Fibroblast of peridontal ligament (primary cell): ENCODE measurements at regions not wholly inside any gene's neighbourhood (a gene's known extent, or its start where the extent isn't known, plus 50 kb on each side); places are given as distances from the start of the nearest gene placed in this dataset.

ENCODE experiments used
- DNase-seq: peaks from one replicate; pipeline ENCODE4 v3.0.0-alpha.2; 2010; ENCODE audit errors: extremely low read depth

DNA sequence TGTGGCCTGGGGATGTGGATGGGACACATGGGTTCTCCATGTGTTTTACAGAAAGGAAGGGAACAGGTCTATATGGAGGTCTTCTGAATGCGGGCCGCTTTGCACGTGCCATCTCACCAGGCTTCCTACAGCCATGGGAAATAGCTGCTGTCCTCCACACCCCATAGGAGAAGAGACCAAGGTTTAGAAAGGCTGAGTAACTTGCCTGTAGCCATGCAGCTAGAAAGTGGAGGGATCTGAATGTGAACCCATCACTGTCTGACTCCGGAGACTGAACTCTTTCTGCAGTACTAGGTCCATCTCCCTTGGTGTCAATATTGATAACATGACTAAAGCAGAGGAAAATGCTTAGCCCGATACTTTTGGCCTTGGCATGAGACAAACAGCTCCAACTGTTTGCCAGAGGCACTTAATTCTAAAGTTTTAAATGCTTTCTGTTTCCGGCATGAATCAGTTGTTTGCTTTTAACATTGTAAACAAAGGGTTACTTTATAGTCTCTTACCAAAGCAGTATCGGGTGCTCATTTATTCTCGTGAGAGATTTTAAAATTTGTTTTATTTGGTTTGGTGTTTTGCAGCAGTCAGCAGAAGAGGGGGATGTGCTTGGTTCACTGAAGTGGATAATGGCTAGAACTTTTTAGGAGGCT lies 64.8 kb upstream of the LOXL4 start:
- peak; percentile 40 for DNase-seq

DNA sequence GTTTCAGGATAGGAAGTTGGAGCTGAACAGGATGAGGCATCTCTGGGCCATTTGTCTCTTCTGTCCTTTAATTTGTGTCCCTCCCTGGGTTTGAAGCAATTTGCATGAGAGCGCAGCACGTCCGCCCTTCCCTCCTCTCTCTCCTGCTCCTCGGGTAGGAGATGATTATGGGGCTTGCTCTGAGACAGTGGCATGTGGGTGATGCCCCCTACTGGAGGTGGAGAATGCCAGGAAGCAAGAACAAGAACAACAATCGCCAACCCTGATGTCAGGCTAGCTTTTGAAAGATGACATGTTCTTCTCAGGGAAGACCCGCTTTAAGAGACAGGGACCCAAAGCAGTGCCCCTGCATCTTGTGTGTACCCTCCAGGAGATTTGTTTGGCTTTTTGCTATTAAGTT lies 63.9 kb upstream of the LOXL4 start:
- DNase-seq, result no peak

DNA sequence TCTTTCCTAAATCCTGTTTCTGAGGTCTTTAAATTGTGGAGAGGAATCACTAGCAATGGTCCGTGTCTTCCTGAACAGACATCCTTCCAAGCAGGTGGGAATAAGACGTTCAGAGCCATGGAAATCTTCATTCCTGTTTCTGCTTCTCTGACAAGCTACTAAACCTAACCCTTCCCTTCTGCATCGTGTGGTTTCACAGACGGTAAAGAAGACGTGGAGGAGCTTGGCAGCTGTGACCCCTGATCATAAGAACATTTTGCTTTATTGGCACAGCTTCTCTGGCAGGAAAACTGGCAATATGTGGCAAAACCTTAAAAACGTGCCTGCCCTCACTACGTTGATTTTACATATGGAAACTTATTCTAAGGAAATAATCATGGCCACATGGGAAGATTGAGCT lies 63.0 kb upstream of the LOXL4 start:
- DNase-seq, result no peak

DNA sequence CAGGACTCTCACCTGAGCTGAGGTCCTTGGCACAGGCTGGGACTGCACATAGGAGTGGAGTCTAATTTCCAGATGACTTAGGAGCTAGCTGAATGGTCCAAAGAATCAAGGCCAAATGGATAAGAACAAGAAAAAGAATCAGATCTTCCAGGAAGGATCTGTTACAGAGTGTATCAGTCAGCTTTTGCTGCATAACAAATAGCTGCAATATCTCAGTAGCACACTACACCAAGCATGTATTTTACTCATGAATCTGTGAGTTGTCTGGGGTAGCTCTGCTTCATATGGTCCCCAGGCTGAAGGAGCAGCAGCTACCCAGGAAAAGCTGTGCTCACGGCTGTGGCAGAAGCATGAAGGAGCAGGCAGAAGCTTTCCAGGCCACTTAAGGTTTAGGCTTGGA lies 60.6 kb upstream of the LOXL4 start:
- no peak for DNase-seq

DNA sequence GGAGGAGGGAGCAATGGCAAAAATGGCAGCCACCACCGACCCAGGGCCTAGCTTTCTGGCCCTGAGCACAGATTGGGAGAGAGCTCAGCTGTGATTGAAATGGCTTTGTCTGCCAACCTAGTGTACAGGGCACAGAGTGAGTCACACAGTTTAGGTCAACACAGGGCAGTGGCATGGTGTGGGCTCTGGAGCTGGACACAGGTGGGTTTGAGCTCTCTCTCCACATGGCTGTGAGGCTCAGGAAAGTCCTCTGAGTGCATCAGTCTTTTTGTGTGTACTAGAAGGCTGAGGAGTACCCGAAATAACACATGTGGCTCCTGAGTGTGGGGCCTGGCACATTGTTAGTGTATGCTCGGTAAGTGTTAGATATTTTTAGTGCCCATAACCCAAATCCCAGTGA lies 60.2 kb upstream of the LOXL4 start:
- no peak for DNase-seq

DNA sequence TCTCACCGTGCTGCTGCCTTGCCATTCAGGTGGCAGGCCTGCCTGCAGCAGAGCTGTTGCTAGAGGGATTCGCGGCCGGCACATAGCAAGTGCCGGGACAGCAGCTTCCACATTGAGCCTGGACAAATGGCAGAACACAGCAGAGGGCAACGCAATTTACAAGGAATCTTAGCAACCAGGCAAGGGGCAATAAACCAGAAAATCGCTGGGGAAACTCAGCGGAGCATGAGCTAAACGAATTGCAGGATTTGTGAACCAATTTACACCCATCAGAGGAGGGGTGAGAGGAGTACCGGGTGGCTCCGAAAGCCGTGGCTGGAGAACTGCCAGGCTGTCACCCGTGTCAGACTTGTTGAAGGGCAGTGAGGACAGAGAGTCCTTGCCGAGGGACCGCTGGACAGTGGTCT lies 58.6 kb upstream of the LOXL4 start:
- no peak for DNase-seq

DNA sequence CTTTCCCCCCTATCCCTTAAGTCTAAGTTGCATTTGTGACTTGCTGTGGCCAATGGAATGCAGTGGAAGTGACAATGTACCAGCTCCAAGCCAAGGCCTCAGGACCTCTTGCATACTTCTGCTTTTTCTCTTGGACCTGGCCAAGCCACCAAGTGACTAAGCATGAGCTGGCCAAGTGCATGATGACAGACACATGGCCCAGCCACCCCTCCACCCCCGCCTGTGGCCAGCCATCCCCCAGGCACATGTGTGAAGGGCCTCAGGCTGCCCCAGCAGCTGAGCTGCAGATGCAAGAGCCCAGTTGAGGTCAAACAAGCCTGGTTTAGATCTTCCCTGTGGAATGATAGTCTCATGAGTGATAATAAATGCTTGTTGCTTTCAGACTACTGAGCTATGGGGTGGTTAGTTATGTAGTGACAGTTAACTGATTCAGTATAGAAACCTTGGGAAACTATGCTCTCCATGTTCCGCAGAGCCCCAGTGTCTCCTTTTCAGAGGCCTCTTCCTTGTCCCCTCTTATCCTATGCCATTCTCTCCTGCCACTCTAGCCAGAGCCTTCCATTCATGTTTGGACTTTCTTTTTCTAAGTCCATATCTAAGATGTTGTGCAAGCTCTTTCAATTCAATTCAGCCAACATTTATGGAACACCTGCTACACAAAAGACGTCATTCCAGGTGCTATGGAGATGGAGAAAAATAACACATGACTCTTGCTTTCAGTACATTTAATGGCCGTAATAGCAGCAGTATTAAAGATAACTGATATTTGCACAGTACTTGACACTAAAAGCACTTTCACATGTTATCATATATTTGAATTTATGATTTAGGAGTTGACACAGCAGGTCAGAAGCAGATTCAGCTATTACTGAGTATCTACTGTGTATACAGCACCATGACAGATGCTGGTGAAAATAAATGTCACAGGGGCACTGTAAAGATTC lies 55.5 kb upstream of the LOXL4 start:
- DNase-seq, result peak; percentile 88

DNA sequence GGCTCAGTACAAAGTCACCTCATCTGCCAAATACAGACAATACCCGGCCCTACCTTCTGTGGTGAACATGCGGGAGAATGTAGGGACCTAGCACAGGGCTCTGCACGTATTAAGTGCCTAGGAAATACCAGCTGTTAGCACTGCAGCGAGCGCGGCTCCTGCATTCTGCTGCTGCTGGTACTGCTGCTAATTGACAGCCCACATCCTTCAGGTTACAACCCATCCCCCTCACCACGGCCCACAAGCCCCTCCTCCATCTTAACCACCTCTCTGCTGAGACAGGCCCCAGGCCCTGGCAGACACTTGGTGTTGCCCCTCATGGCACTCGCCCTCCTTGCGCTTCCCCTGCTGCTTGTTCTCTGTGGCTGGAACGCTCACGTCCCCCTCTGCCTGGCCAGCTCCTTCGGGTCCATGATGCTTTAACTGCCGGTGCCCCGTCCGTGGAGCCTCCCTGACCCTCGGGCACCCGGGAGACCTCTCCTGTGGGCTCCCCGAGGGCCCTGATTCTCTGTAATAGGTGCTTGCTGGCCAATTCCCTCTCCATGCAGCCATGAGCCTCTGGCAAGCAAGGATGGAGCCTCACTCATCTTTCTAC lies 53.3 kb upstream of the LOXL4 start:
- DNase-seq, result no peak

DNA sequence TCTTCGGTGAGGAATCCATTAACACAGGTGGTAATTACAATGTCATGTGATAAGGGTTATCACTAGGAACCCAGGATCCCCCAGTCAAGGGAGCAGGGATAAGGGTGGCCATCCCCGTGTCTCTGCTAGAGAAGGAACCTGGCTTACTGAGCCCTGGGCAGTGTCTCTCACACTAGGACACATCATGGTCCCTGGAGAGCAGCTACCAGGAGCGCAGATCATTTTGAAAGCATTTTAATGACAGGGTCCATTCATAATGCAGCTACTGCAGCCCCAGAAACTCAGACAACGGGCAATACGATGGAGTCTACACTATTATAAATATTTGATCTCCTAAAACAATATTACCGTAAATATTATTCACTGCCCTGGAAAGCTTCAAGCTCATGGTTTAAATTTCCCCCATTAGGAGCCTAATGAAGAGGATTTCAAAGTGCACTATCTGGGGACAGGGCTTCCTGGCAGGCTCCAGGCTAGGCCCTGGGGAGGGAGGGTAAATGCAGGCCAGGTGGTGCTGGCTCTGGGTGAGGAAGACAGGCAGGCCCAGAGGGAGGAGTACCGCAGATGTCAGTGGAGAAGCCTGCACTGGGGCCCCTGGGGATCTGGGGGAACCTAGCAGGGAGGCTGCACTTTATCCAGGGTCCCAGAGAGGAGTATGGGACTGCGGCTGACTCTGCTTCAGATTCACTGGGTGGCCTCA lies 52.6 kb upstream of the LOXL4 start:
- DNase-seq, result no peak

DNA sequence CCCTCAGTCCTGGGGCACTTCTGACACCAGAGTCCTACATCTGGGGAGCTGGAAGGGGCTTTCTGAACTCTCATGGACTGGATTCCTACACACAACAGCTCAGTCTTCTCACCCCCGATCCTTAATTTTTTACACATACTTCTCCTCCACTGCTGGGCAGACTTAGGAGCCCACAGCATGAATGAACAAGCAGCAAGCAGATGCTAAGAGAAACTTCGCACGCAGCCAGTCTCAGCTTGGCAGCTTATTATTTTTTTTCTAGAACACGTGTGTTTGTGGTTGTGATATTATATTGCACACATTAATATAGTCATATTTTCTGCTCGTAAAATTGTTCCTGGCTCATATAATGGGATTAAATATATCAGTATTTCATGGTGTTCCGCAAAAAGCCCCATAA lies 50.9 kb upstream of the LOXL4 start:
- no peak for DNase-seq
